ENCODE measurements at regions not wholly inside any gene's neighbourhood (a gene's known extent, or its start where the extent isn't known, plus 50 kb on each side); places are given as distances from the start of the nearest gene placed in this dataset.

GRCh38 chr2:196422361-196422760 lies 217.2 kb upstream of the CCDC150 start:
- TF ChIP-seq, protein P1, sequence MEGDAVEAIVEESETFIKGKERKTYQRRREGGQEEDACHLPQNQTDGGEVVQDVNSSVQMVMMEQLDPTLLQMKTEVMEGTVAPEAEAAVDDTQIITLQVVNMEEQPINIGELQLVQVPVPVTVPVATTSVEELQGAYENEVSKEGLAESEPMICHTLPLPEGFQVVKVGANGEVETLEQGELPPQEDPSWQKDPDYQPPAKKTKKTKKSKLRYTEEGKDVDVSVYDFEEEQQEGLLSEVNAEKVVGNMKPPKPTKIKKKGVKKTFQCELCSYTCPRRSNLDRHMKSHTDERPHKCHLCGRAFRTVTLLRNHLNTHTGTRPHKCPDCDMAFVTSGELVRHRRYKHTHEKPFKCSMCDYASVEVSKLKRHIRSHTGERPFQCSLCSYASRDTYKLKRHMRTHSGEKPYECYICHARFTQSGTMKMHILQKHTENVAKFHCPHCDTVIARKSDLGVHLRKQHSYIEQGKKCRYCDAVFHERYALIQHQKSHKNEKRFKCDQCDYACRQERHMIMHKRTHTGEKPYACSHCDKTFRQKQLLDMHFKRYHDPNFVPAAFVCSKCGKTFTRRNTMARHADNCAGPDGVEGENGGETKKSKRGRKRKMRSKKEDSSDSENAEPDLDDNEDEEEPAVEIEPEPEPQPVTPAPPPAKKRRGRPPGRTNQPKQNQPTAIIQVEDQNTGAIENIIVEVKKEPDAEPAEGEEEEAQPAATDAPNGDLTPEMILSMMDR (conservative IDR thresholded peaks at IDR 0.05 in 1 of 2, IDR thresholded peaks at IDR 0.05 in 1 of 2; ENCODE audit: low read depth in 1 of 2, low read length in 2 of 2): no peak
- no peak for TF ChIP-seq EZH2 (IDR thresholded peaks at IDR 0.05; ENCODE audit: low read length, missing control alignments)
